Calu3 (cell line): ENCODE measurements at regions not wholly inside any gene's neighbourhood (a gene's known extent, or its start where the extent isn't known, plus 50 kb on each side); places are given as distances from the start of the nearest gene placed in this dataset.

Experiments used
- BruUV-seq: library from RNA; stranded (reverse); fragments of 400-500 nt; replicated peaks from 2 replicates; lab custom pipeline; 2021; lab: Mats Ljungman, UMichigan
- CTCF ChIA-PET: fragments of 300-600 bp; sonication (Branson Sonifier 250); formaldehyde crosslinking; loops from one replicate; lab custom pipeline; 2022; ENCODE audit warnings: antibody characterized with exemption; lab: Charles Lee
- DNase-seq: peaks from one replicate; pipeline ENCODE4 v3.0.0; 2022
- H3K27ac Mint-ChIP-seq: one replicate; pipeline ENCODE4 v1.8.0; 2022; ENCODE audit warnings: mixed read lengths; ENCODE audit not compliant: unreplicated experiment
- H3K27me3 Mint-ChIP-seq: one replicate; pipeline ENCODE4 v1.8.0; 2022; ENCODE audit warnings: mixed read lengths; ENCODE audit not compliant: unreplicated experiment
- H3K36me3 Mint-ChIP-seq: one replicate; pipeline ENCODE4 v1.8.0; 2022; ENCODE audit warnings: mild to moderate bottlenecking, moderate library complexity, mixed read lengths; ENCODE audit not compliant: insufficient read depth, unreplicated experiment
- H3K4me1 Mint-ChIP-seq: one replicate; pipeline ENCODE4 v1.8.0; 2022; ENCODE audit warnings: mild to moderate bottlenecking, low read depth, mixed read lengths; ENCODE audit not compliant: unreplicated experiment
- H3K4me3 Mint-ChIP-seq: one replicate; pipeline ENCODE4 v1.8.0; 2022; ENCODE audit warnings: mild to moderate bottlenecking, low read depth, moderate library complexity, mixed read lengths; ENCODE audit not compliant: unreplicated experiment
- H3K9me3 Mint-ChIP-seq: one replicate; pipeline ENCODE4 v1.8.0; 2022; ENCODE audit warnings: low read depth, mixed read lengths; ENCODE audit not compliant: unreplicated experiment
- CTCF ChIP-seq: fragments of 200-600 bp; IDR thresholded peaks from one replicate; pipeline ENCODE4 v1.8.0; 2022; ENCODE audit warnings: antibody characterized with exemption; ENCODE audit not compliant: unreplicated experiment
- intact Hi-C: fragments of 100-400 bp; cut with micrococcal nuclease; formaldehyde crosslinking; loops from one replicate; pipeline ENCODE4 v1.10.0; 2022; ENCODE audit not compliant: unreplicated experiment

GRCh38 chr18:22103647-22104031 is 65.8 kb upstream of the GATA6 start:
- H3K4me3 Mint-ChIP-seq: no peak overlapping the region
- TF ChIP-seq CTCF: no peak
- H3K4me1 Mint-ChIP-seq: peaks cover 13% of the 10 kb centered on the region
- H3K36me3 Mint-ChIP-seq: no peaks in the 10 kb centered on the region
- no TSS peak for BruUV-seq
- no peaks in the 10 kb centered on the region for H3K27me3 Mint-ChIP-seq
- CTCF ChIA-PET: no interaction called here
- no peaks in the 10 kb centered on the region for H3K9me3 Mint-ChIP-seq
- no peak for DNase-seq
- H3K27ac Mint-ChIP-seq: no peak overlapping the region
- intact Hi-C loops: loop anchor here (10.0 kb wide), 1 partner anchor 109 kb away; no protein-coding TSS in a partner anchor

GRCh38 chr18:22106536-22107292 is 62.7 kb upstream of the GATA6 start:
- no TSS peak for BruUV-seq
- Mint-ChIP-seq H3K36me3 (no peaks in the 10 kb centered on the region), H3K27me3 (no peaks in the 10 kb centered on the region), H3K4me3 (no peak overlapping the region), H3K4me1 (peaks cover 13% of the 10 kb centered on the region), H3K9me3 (no peaks in the 10 kb centered on the region), H3K27ac (no peak overlapping the region)
- CTCF ChIA-PET: interaction anchor here (0.7 kb wide), 1 partner anchor 73 kb away, joined by 6 read pairs; no protein-coding TSS in a partner anchor
- DNase-seq: peak; percentile 38
- intact Hi-C loops: loop anchor here (5.0 to 10.0 kb wide), 2 partner anchors 112 to 456 kb away; no protein-coding TSS in a partner anchor
- TF ChIP-seq CTCF: no peak

- CTCF ChIA-PET: interaction anchor here (0.6 to 2.1 kb wide), 6 partner anchors 9 to 210 kb away, joined by 3 to 5 read pairs (median 3); no protein-coding TSS in a partner anchor
- no peak overlapping the region for H3K4me3 Mint-ChIP-seq
- intact Hi-C loops: loop anchor here (5.0 to 10.0 kb wide), 2 partner anchors 114 to 454 kb away; no protein-coding TSS in a partner anchor
- no peaks in the 10 kb centered on the region for H3K36me3 Mint-ChIP-seq
- H3K4me1 Mint-ChIP-seq: peaks cover 22% of the 10 kb centered on the region
- TF ChIP-seq CTCF: no peak
- H3K9me3 Mint-ChIP-seq: no peaks in the 10 kb centered on the region
- H3K27me3 Mint-ChIP-seq: no peaks in the 10 kb centered on the region
- no TSS peak for BruUV-seq
- H3K27ac Mint-ChIP-seq: no peak overlapping the region
- peak; percentile 31 for DNase-seq
Measured at GRCh38 chr18:22108674-22109073, 60.7 kb upstream of the GATA6 start.

- Mint-ChIP-seq H3K27ac (no peak overlapping the region), H3K9me3 (no peaks in the 10 kb centered on the region), H3K27me3 (no peaks in the 10 kb centered on the region), H3K4me3 (no peak overlapping the region), H3K36me3 (no peaks in the 10 kb centered on the region), H3K4me1 (peaks cover 27% of the 10 kb centered on the region)
- TF ChIP-seq CTCF: no peak
- CTCF ChIA-PET: interaction anchor here (1.0 to 1.4 kb wide), 2 partner anchors 25 to 65 kb away, joined by 3 read pairs; no protein-coding TSS in a partner anchor
- BruUV-seq: no TSS peak
- intact Hi-C loops: loop anchor here (5.0 to 10.0 kb wide), 2 partner anchors 115 to 453 kb away; no protein-coding TSS in a partner anchor
- DNase-seq: no peak
Measured at GRCh38 chr18:22109535-22109934, 59.9 kb upstream of the GATA6 start.
